OCI-LY7 (cell line): ENCODE measurements at regions not wholly inside any gene's neighbourhood (a gene's known extent, or its start where the extent isn't known, plus 50 kb on each side); places are given as distances from the start of the nearest gene placed in this dataset.

Experiments used
- BruUV-seq: library from RNA; stranded (reverse); fragments of 400-500 nt; replicated peaks from 2 replicates; lab custom pipeline; 2021; lab: Mats Ljungman, UMichigan
- CTCF ChIA-PET: fragments of 300-600 bp; sonication (Branson Sonifier 250); formaldehyde crosslinking; loops from one replicate; lab custom pipeline; 2022; ENCODE audit warnings: antibody characterized with exemption; ENCODE audit not compliant: unreplicated experiment; lab: Charles Lee
- POLR2A ChIA-PET: fragments of 300-600 bp; sonication (Branson Sonifier 250); formaldehyde crosslinking; loops from one replicate; lab custom pipeline; 2022; ENCODE audit warnings: antibody characterized with exemption; lab: Charles Lee
- DNase-seq: peaks from one replicate; pipeline ENCODE4 v3.0.0-alpha.2; 2015; ENCODE audit warnings: low spot score
- H2AFZ ChIP-seq: fragments of 200-600 bp; sonication (generic), shearing (Covaris generic); 2 replicates; pipeline ENCODE4 v1.6.1; 2014; ENCODE audit warnings: mild to moderate bottlenecking, antibody characterized with exemption, low read length, moderate library complexity
- H3K27ac ChIP-seq: fragments of 200-600 bp; sonication (generic); 2 replicates; pipeline ENCODE4 v1.5.1; 2014; ENCODE audit warnings: mixed run types, low read depth, mild to moderate bottlenecking, moderate library complexity, low read length, inconsistent platforms; ENCODE audit not compliant: poor library complexity, severe bottlenecking
- H3K36me3 ChIP-seq: fragments of 200-600 bp; sonication (generic); 2 replicates; pipeline ENCODE4 v1.6.1; 2014; ENCODE audit warnings: mild to moderate bottlenecking, antibody characterized with exemption, low read length, moderate library complexity, mixed read lengths; ENCODE audit not compliant: insufficient read depth
- H3K4me1 ChIP-seq: fragments of 200-600 bp; sonication (generic); 2 replicates; pipeline ENCODE4 v1.5.1; 2014; ENCODE audit warnings: mild to moderate bottlenecking, low read length; ENCODE audit not compliant: insufficient read depth, poor library complexity, severe bottlenecking
- H3K4me2 ChIP-seq: fragments of 200-600 bp; sonication (generic); 2 replicates; pipeline ENCODE4 v1.6.1; 2014; ENCODE audit warnings: mild to moderate bottlenecking, low read length
- H3K4me3 ChIP-seq: fragments of 200-600 bp; sonication (generic); 2 replicates; pipeline ENCODE4 v1.5.1; 2014; ENCODE audit warnings: mild to moderate bottlenecking, low read depth, low read length; ENCODE audit not compliant: poor library complexity, severe bottlenecking
- H3K79me2 ChIP-seq: fragments of 200-600 bp; sonication (generic); 2 replicates; pipeline ENCODE4 v1.6.1; 2016; ENCODE audit warnings: low read depth, mild to moderate bottlenecking, low read length, moderate library complexity, mixed read lengths; ENCODE audit not compliant: insufficient read depth
- H3K9me2 ChIP-seq: fragments of 200-600 bp; sonication (generic); 2 replicates; pipeline ENCODE4 v1.6.1; 2016; ENCODE audit warnings: mild to moderate bottlenecking, low read length, mixed read lengths; ENCODE audit not compliant: insufficient read depth
- H3K9me3 ChIP-seq: fragments of 200-600 bp; sonication (generic); 2 replicates; pipeline ENCODE4 v1.6.1; 2014; ENCODE audit warnings: mild to moderate bottlenecking, mixed run types, low read length, mixed read lengths
- H4K20me1 ChIP-seq: fragments of 200-600 bp; sonication (generic); 2 replicates; pipeline ENCODE4 v1.6.1; 2014; ENCODE audit warnings: mild to moderate bottlenecking, antibody characterized with exemption, low read length, moderate library complexity, mixed read lengths; ENCODE audit not compliant: insufficient read depth
- CTCF ChIP-seq: fragments of 200-600 bp; sonication (generic); conservative IDR thresholded peaks from 2 replicates; pipeline ENCODE4 v1.5.1; 2014; ENCODE audit warnings: mild to moderate bottlenecking, antibody characterized with exemption, low read length, moderate library complexity, mixed read lengths
- EZH2phosphoT487 ChIP-seq: fragments of 200-600 bp; sonication (generic); IDR thresholded peaks from 2 replicates; pipeline ENCODE4 v1.6.1; 2018; ENCODE audit warnings: low read depth, borderline replicate concordance, mild to moderate bottlenecking, mixed run types, antibody characterized with exemption, low read length, moderate library complexity, mixed read lengths
- intact Hi-C: fragments of 100-400 bp; cut with micrococcal nuclease; formaldehyde crosslinking; loops from one replicate; pipeline ENCODE4 v1.10.0; 2022; ENCODE audit not compliant: unreplicated experiment

GRCh38 chr18:50460062-50460461 lies 85.2 kb downstream of the SKA1 start:
- ChIA-PET CTCF (no interaction called here), POLR2A (no interaction called here)
- Histone ChIP-seq H3K79me2 (no peaks in the 10 kb centered on the region), H4K20me1 (no peaks in the 10 kb centered on the region), H3K4me2 (no peak overlapping the region), H3K4me1 (no peaks in the 10 kb centered on the region), H3K4me3 (no peak overlapping the region), H3K9me3 (no peaks in the 10 kb centered on the region), H2AFZ (no peak overlapping the region), H3K27ac (no peak overlapping the region), H3K9me2 (no peaks in the 10 kb centered on the region), H3K36me3 (no peaks in the 10 kb centered on the region)
- BruUV-seq, result no TSS peak
- intact Hi-C loops, result no loop called here
- DNase-seq, result no peak
- TF ChIP-seq EZH2phosphoT487 (no peak), CTCF (no peak)

- no peaks in the 10 kb centered on the region for H3K4me1 ChIP-seq
- H3K9me3 ChIP-seq, result no peaks in the 10 kb centered on the region
- POLR2A ChIA-PET, result no interaction called here
- no peak for DNase-seq
- H3K4me3 ChIP-seq, result no peak overlapping the region
- H2AFZ ChIP-seq, result no peak overlapping the region
- H3K79me2 ChIP-seq, result no peaks in the 10 kb centered on the region
- no peaks in the 10 kb centered on the region for H3K36me3 ChIP-seq
- H3K27ac ChIP-seq, result no peak overlapping the region
- H4K20me1 ChIP-seq, result no peaks in the 10 kb centered on the region
- no peaks in the 10 kb centered on the region for H3K9me2 ChIP-seq
- no peak for TF ChIP-seq CTCF
- no peak for TF ChIP-seq EZH2phosphoT487
- CTCF ChIA-PET, result no interaction called here
- no TSS peak for BruUV-seq
- intact Hi-C loops, result no loop called here
- H3K4me2 ChIP-seq, result no peak overlapping the region
Measured at GRCh38 chr18:50460716-50461115, 85.9 kb downstream of the SKA1 start.

GRCh38 chr18:50461251-50461650 lies 86.4 kb downstream of the SKA1 start:
- ChIA-PET POLR2A (no interaction called here), CTCF (no interaction called here)
- no peak for TF ChIP-seq EZH2phosphoT487
- TF ChIP-seq CTCF, result no peak
- intact Hi-C loops, result no loop called here
- no peak overlapping the region for H3K4me2 ChIP-seq
- no TSS peak for BruUV-seq
- no peaks in the 10 kb centered on the region for H3K4me1 ChIP-seq
- no peak overlapping the region for H2AFZ ChIP-seq
- no peaks in the 10 kb centered on the region for H3K9me2 ChIP-seq
- no peaks in the 10 kb centered on the region for H3K9me3 ChIP-seq
- H3K36me3 ChIP-seq, result no peaks in the 10 kb centered on the region
- H3K27ac ChIP-seq, result no peak overlapping the region
- H4K20me1 ChIP-seq, result no peaks in the 10 kb centered on the region
- H3K79me2 ChIP-seq, result no peaks in the 10 kb centered on the region
- no peak overlapping the region for H3K4me3 ChIP-seq
- DNase-seq, result no peak
